Epithelial cell of esophagus (primary cell): ENCODE measurements at regions not wholly inside any gene's neighbourhood (a gene's known extent, or its start where the extent isn't known, plus 50 kb on each side); places are given as distances from the start of the nearest gene placed in this dataset.

Experiments used
- DNase-seq: peaks from one replicate; pipeline ENCODE4 v3.0.0; 2010; ENCODE audit warnings: low read depth
- H3K4me3 ChIP-seq: 2 replicates; pipeline ENCODE4 v1.5.1; 2011; ENCODE audit warnings: mild to moderate bottlenecking, low read length, control low read depth
- CTCF ChIP-seq: IDR thresholded peaks from 2 replicates; pipeline ENCODE4 v1.5.1; 2011; ENCODE audit warnings: low read depth, mild to moderate bottlenecking, low read length, control low read depth, inconsistent platforms; ENCODE audit not compliant: insufficient read depth; ENCODE audit errors: missing control alignments

GRCh38 chr2:163493359-163494298 is 242.2 kb downstream of the FIGN start:
- DNase-seq = no peak
- no peak overlapping the region for H3K4me3 ChIP-seq
- TF ChIP-seq CTCF = no peak

DNA sequence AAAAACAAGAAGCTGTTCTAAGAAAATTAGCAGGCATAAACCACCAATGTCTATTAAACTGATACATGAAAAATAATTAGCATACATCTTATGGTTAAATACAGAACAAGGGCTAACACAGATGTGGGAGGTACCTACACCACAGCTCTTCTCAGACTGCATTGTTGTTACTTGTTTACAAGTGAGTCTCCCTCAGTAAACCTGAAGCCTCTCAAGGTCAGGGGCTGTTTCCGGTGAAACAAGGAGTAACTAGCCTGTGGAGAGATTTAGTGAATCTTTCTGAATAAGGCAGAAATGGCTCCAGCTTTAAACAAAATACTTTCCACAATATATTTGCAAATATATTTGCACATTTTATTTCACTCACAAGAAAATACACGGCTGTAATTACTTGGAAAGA is 244.0 kb downstream of the FIGN start:
- no peak for TF ChIP-seq CTCF
- H3K4me3 ChIP-seq = no peak overlapping the region
- no peak for DNase-seq

GRCh38 chr2:163490281-163490680 is 245.5 kb downstream of the FIGN start:
- no peak for TF ChIP-seq CTCF
- no peak for DNase-seq
- H3K4me3 ChIP-seq = no peak overlapping the region

- DNase-seq = no peak
These were observed 254.3 kb downstream of the FIGN start for GRCh38 chr2:163481515-163481914.

GRCh38 chr2:163479599-163479998 is 256.2 kb downstream of the FIGN start:
- H3K4me3 ChIP-seq = no peak overlapping the region
- no peak for DNase-seq
- TF ChIP-seq CTCF = no peak

More at GRCh38 chr2:163481515-163481914, 254.3 kb downstream of the FIGN start:
- no peak overlapping the region for H3K4me3 ChIP-seq
- no peak for TF ChIP-seq CTCF

GRCh38 chr2:163475815-163476214 is 260.0 kb downstream of the FIGN start:
- H3K4me3 ChIP-seq = no peak overlapping the region
- DNase-seq = no peak
- no peak for TF ChIP-seq CTCF

- TF ChIP-seq CTCF = no peak
- DNase-seq = no peak
- H3K4me3 ChIP-seq = no peak overlapping the region
These were observed 260.9 kb downstream of the FIGN start for GRCh38 chr2:163474889-163475288.
